ENCODE measurements at regions not wholly inside any gene's neighbourhood (a gene's known extent, or its start where the extent isn't known, plus 50 kb on each side); places are given as distances from the start of the nearest gene placed in this dataset.
"Not testable (repeated sequence)": the region's sequence is repeated elsewhere in the genome, so short reads cannot be mapped to it uniquely, and the experiment has no call there.

DNA sequence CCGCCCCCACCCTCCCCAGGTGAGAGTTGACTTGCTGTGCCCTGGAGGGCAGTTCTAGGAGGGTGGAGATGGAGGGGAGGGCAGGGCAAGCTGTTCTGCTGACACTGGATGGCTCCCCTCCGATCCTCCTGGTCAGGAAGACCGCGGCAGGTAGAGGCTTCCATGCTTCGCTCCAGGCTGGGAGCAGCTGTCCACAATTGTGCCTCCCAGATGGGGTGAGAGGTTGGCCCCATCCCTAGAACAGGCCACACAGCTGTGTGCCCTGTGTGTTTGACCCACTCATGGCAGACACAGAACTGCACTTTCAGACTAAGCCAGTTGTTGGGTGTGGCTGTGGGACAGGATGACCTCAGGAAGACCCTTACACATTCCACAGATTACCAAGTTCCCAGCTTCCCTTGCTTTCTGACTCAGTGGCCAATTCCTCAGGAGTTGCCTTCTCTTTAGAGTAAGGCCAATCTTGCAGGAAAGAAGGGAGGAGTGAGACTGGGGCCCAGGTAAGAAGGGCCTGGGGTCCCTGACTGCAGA is 72.1 kb upstream of the HSPA9 start:
- no peak for DNase-seq

- DNase-seq = no peak
These were observed 71.5 kb upstream of the HSPA9 start for GRCh38 chr5:138646671-138647070.

DNA sequence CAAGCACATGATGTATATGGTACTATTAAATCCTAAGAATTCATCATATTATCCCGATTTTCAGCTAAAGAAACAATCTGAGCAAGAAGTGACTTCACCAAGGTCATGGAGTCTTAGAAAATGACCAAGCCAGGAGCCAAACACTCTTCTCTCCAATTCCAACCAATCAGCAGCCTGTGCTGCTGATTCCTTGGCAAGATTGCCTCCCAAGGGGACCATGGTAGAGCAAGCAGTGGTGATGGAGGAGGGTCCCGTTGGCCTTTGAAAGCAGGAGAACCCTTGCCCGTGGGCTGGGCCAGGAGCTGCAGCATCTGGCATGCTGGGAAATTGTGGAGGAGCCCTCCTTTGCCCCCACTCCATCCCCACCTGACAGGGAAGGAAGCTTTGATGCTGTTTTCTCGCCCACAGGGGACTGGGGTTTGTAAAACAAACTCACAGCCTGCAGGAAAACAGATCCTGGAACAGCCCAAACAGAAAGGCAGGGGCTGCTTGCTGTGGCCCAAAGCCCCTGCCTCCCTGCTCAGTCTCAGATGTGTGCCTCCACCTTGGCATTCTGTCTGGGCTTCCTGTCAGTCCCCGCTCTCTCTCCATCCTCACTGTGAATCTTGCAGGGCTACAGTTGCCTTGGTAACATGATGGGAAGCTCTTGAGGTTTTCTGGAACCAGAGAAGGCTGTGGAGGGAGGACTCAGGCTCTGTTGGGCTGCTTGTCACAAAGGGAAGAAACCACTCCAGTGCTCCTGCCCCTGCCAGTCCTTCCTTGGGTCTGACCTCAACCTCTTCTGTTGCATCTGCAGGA is 70.8 kb upstream of the HSPA9 start:
- DNase-seq = no peak

DNA sequence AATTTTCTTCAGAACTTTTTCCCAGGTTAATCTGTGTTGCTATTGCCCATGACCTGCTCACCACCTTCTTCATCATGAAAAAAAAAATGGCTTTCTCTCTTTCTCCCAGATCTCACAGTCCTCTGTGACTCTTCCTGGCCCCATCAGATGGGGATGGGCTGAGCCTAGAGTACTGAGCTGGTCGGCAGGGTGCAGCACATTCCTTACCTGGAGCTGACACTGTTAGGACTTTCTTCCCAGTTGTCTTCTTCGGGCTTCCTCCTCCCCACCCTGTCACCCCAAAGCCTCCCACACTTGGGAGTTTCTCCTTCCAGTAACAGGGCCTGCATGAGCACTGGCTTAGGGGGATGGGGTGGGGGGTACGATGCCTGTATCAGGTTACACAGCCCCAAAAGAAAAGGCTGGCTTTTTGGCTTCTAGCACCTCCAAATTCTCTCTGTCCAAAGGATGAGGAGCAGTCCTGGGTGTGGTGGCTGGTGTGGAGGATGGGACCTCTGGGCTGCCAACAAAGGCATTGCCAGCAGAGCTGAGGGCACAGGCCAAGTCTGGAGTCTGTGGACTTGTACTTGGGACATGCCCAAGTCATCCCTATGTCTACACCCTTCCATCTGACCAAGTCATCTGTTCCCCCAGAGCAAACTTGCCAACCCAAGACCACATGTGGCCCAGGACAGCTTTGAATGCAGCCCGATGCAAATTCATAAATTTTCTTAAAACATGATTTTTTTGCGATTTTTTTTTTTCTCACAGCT is 68.0 kb upstream of the HSPA9 start:
- no peak for DNase-seq

GRCh38 chr5:138641547-138642298 is 66.5 kb upstream of the HSPA9 start:
- peak; percentile 85 for DNase-seq

DNA sequence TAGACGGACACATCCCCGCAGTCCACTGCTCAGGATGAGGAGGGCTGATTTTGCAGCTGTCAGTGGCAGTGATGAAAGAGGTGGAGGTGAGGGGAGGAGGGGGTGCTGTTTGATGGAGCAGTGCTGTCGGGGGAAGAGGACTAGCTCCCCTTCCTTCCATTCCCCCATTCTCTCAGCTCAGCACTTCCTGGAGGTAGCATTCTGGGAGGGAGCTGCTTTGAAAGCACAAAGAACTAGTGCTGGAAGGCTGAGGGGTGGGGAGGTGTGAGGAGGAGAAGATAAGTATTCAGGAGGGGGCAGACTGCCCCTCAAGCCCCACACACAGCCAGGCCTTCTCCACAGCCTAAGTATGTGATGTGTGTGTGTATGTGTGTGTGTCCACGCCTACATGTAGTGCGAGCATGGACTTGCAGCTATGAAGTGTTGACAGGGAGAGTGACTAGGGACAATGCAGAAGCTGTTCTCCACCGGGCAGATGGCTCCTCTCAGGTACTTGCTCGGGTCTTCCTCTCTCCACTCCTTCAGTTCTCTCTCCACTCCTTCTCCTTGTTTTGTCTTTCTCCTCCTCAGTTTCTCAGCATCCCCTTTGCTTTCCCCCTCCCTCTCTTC is 65.5 kb upstream of the HSPA9 start:
- DNase-seq = no peak

GRCh38 chr5:138640138-138640537 is 64.9 kb upstream of the HSPA9 start:
- DNase-seq = no peak

GRCh38 chr5:138639326-138639725 is 64.1 kb upstream of the HSPA9 start:
- DNase-seq = no peak

GRCh38 chr5:138637256-138637655 is 62.1 kb upstream of the HSPA9 start:
- DNase-seq = no peak

GRCh38 chr5:138636398-138636944 is 61.3 kb upstream of the HSPA9 start:
- DNase-seq = no peak

GRCh38 chr5:138635708-138636107 is 60.5 kb upstream of the HSPA9 start:
- no peak for DNase-seq

- DNase-seq = no peak
These were observed 60.1 kb upstream of the HSPA9 start for GRCh38 chr5:138635265-138635664.

DNA sequence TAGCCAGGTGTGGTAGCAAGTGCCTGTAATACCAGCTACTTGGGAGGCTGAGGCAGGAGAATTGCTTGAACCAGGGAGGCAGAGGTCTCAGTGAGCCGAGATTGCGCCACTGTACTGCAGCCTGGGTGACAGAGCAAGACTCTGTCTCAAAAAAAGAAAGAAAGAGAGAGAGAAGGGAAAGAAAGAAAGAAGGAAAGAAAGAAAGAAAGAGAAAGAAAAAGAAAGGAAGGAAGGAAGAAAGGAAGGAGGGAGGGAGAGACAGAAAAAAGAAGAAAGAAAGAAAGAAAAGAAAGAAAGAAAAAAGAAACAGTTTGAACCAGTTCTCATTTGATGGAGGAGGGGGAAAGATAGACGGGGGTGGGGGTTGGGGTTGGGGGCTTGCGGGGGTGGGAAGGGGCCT is 59.6 kb upstream of the HSPA9 start:
- DNase-seq = not testable (repeated sequence)

DNA sequence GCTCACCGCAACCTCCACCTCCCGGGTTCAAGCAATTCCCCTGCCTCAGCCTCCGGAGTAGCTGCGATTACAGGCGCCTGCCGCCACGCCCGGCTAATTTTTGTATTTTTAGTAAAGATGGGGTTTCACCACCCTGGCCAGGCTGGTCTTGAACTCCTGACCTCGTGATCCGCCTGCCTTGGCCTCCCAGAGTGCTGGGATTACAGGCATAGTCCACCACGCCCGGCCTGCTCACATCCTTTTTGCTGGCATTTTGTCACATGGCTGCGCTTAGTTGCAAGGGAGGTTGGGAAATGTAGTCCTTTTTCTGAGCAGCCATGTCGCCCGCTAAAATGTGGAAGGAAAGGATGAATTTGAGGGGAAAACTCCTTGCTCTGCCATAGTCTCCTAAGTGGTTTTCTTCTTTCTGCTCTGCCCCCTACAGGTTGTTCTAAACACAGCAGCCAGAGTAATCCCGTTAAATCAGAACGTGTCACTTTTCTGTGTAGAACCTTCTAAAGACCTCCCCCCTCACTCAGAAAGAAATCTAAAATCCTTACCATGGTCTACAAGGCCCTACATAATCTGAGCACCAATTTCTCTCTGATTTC is 57.8 kb upstream of the HSPA9 start:
- peak; percentile 55 for DNase-seq

DNA sequence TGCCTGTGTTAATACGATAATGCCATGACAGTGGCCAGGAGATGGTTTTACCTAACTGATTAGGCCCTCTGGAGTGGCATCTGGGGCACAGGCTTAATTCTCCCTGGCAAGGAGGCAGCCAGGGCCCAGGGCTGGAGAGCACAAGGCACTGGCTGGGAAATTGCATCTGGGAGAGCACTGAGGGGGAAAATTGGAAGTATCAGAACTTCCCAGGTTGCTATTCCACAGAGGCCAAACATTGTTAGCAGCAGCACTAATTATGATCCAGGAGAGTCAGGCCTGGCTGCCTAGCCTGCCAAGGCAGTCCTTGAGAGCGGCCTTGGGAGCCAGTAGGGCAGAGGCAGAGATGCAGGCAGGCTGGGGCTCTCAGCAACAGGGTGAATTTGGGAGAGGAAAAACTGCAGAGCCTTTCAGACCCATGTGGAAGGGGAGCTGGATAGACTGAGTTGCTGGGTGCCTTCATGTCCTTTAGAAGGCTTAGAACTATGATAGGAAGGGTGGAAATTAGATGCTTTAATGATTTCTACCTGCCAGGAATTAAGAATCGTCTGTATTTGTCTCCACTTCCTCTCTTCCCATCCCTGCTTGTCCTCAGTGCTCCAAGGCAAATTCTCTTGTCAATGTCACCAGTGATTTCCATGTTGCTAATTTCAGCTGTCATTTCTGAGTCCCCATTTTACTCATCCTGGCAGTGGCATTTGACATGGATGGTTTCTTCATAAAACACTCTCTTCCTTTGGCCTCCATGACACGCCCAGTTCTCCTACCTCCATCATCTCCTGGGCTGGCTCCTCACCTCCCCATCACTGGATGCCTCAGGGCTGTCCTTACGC is 56.1 kb upstream of the HSPA9 start:
- DNase-seq = no peak

DNA sequence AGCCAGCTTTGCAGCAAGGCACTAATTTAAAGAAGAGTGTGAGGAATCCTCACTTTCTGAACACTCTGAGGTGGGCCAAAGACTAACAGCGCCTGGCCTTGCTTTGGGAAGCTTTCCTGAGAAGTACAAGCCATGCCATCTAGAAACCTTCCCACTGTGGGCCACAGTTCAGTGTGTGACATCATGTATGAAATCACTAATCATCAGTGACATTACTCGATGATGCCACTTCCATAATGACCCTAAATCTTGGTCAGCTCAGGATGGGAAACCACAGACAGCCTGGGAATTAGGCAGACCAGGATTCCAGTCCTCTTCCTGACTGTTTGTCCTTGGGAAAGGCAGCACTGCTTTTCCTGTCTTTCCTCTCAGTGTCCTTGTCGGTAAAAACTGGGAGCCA is 54.2 kb upstream of the HSPA9 start:
- no peak for DNase-seq

DNA sequence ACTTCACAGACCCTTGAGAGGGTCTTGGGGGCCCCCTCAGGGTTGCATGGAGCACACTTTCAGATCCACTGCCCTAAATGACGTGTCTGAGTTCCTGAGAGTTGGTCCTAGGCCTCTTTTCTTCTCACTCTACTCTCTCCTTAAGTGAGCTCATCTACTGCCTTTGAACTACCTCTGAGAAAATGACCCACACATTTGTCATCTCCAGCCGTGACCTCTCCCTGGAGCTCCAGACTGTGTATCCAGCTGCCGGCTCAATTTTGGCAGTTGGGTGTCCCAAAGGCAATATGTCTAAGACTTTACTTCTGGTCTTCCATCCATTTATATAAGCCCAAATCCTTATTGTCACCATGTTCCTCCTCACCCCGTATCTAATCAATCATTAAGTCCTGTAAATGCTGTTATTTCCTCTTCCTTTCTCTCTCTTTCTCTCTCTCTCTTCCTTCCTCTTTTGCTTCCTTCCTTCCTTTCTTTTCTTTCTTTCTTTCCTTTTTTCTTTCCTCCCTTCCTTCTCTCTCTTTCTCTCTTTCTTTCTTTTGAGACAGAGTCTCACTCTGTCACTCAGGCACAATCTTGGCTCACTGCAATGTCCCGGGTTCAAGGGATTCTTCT is 51.2 kb upstream of the HSPA9 start:
- no peak for DNase-seq

DNA sequence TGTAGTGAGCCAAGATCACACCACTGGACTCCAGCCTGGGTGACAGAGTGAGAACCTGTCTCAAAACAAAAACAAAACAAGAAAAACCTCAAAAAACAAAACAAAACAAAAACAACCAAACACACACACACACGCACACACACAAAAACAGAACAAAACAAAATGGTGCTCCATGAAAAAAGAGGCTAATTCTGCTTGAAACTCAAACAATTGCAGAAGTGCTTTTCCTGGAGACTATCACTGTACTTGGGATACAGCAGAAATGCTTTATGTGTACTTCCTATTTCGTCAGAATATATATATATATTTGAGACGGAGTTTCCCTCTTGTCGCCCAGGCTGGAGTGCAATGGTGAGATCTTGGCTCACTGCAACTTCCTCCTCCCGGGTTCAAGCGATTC is 49.9 kb upstream of the HSPA9 start:
- no peak for DNase-seq
